Spleen (tissue), 11 donors: ENCODE measurements at regions not wholly inside any gene's neighbourhood (a gene's known extent, or its start where the extent isn't known, plus 50 kb on each side); places are given as distances from the start of the nearest gene placed in this dataset.

Experiments
- DNase-seq: peaks from one replicate; pipeline ENCODE4 v3.0.0-alpha.2; 2020
- H3K27ac ChIP-seq, 8 donors: fragments of 200-600 bp; sonication (generic) in 7 of 8; 1 replicate in 4 of 8; 2 replicates in 4 of 8; pipeline versions ENCODE4 v1.5.0 to v1.8.0; 2016 to 2021; ENCODE audit warnings: inconsistent platforms in 4 of 8, mild to moderate bottlenecking in 4 of 8, moderate library complexity in 1 of 8
- H3K27me3 ChIP-seq, 7 donors: fragments of 200-600 bp; sonication (generic) in 6 of 7; replicated peaks in 1 of 7; 1 replicate in 4 of 7; 2 replicates in 3 of 7; pipeline versions ENCODE4 v1.5.0 to v1.8.0; 2016 to 2021; ENCODE audit warnings: inconsistent platforms in 3 of 7, mild to moderate bottlenecking in 1 of 7
- H3K36me3 ChIP-seq, 6 donors: fragments of 200-600 bp; sonication (generic) in 5 of 6; 1 replicate in 4 of 6; 2 replicates in 2 of 6; pipeline versions ENCODE4 v1.5.0 to v1.8.0; 2016 to 2021; ENCODE audit warnings: inconsistent platforms in 2 of 6
- H3K4me1 ChIP-seq, 6 donors: fragments of 200-600 bp; sonication (generic) in 5 of 6; 1 replicate in 3 of 6; 2 replicates in 3 of 6; pipeline versions ENCODE4 v1.5.0 to v1.8.0; 2016 to 2021; ENCODE audit warnings: inconsistent platforms in 3 of 6
- H3K4me3 ChIP-seq, 8 donors: fragments of 200-600 bp; sonication (generic) in 7 of 8; 1 replicate in 4 of 8; 2 replicates in 4 of 8; pipeline versions ENCODE4 v1.5.0 to v1.8.0; 2016 to 2021; ENCODE audit warnings: inconsistent platforms in 4 of 8, mild to moderate bottlenecking in 4 of 8, moderate library complexity in 2 of 8
- H3K9me3 ChIP-seq, 8 donors: fragments of 200-600 bp; sonication (generic) in 7 of 8; 1 replicate in 4 of 8; 2 replicates in 4 of 8; pipeline versions ENCODE4 v1.5.0 to v1.8.0; 2016 to 2021; ENCODE audit warnings: inconsistent platforms in 4 of 8
- CTCF ChIP-seq, 11 experiments: fragments of 200-600 bp in 7 of 11; fragments of 450-650 bp in 4 of 11; sonication (generic) in 4 of 11; IDR thresholded peaks in 8 of 11; conservative IDR thresholded peaks in 3 of 11; 1 replicate in 7 of 11; 2 replicates in 4 of 11; pipeline versions ENCODE4 v1.4.0 to v1.8.0; 2016 to 2021; ENCODE audit warnings: antibody characterized with exemption in 11 of 11, inconsistent platforms in 4 of 11, mild to moderate bottlenecking in 1 of 11
- POLR2A ChIP-seq, 3 donors: fragments of 450-650 bp; IDR thresholded peaks; one replicate each; pipeline ENCODE4 v1.5.1; 2017; ENCODE audit warnings: antibody characterized with exemption in 3 of 3, mild to moderate bottlenecking in 1 of 3
- POLR2AphosphoS5 ChIP-seq, 3 donors: sonication (generic); formaldehyde crosslinking; IDR thresholded peaks; one replicate each; pipeline ENCODE4 v1.5.1; 2017; ENCODE audit warnings: antibody characterized with exemption in 3 of 3
- WGBS, 5 donors: extraction: QIAGEN DNeasy Blood & Tissue Kit in 3 of 5; methylation state at CpG; one replicate each; pipeline versions ENCODE4 v1.1.5 to v1.1.7; 2013 to 2018; 5-methylcytosine and 5-hydroxymethylcytosine counted together
- intact Hi-C: fragments of 100-400 bp; cut with DNase I; formaldehyde crosslinking; loops from one replicate; pipeline ENCODE4 v1.15.0; 2023; ENCODE audit warnings: low total_unique reads
- donor health status: healthy with polysubstance abuse.
- donor health status: DM: no; HTN: no; CAD: no; lungs with moderate emphysema.
- donor health status: DM: no; HTN: no; CAD: no.
- donor health status: Bipolar disorder and iron deficiency.
- donor health status: healthy.
- donor health status: DM: no; HTN: no; CAD: no.
- donor health status: DM: yes; HTN: yes; CAD: no.

DNA sequence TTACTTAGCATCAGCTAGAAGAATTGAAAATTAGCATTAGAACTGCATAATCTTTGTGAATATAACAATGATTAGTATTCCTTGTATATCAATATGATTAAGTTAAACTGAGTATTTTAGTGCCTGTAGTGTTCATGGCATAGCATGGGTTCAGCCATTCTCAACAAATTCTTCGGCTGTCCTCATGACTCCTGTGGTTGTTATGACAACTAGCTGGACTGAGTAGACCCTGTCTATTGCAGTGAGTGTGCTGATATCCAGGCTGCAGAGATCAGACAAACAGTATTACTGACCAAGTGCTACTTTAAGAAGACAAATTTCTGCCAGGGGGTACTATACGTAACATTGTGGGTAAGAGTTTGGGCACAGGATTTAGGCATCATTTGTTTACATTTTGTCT lies 125.9 kb downstream of the NUDT12 start:
- DNase-seq, result no peak
- H3K27ac ChIP-seq, result no peak overlapping the region
- peaks cover 0 to 38% (median 27%) of the 10 kb centered on the region in 8 donors for H3K9me3 ChIP-seq
- H3K4me1 ChIP-seq, result no peaks in the 10 kb centered on the region
- WGBS, 5 donors, result 75 to 97% (median 93%) methylated on average over 2 of the region's 2 CpGs
- intact Hi-C loops, result no loop called here
- H3K27me3 ChIP-seq, result no peaks in the 10 kb centered on the region
- no peak for TF ChIP-seq POLR2AphosphoS5 (IDR thresholded peaks at IDR 0.05)
- TF ChIP-seq POLR2A (IDR thresholded peaks at IDR 0.05), result no peak
- TF ChIP-seq CTCF (IDR thresholded peaks at IDR 0.05 in 8 of 11, conservative IDR thresholded peaks at IDR 0.05 in 3 of 11), result no peak
- H3K4me3 ChIP-seq, result no peak overlapping the region
- no peaks in the 10 kb centered on the region for H3K36me3 ChIP-seq

DNA sequence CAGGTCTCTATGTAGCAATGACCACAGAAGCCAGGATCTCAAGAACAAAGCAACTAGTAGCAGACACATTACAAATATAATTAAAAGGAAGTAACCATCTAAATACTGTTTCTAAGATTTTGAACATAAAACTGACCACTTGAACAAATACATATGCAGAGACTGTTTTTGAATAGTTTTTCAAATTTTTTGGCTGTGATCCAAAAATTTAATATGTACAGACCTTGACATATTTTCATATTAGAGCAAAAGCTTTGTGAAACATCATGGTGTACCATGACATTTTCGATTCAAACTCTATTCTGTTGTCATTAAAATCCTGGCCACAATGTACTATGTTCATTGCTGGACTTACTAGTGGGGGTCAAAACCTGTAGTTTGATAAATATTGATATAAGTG lies 126.5 kb downstream of the NUDT12 start:
- peaks cover 0 to 37% (median 27%) of the 10 kb centered on the region in 8 donors for H3K9me3 ChIP-seq
- no peak overlapping the region for H3K27ac ChIP-seq
- no peak overlapping the region for H3K4me3 ChIP-seq
- H3K27me3 ChIP-seq, result no peaks in the 10 kb centered on the region
- H3K36me3 ChIP-seq, result no peaks in the 10 kb centered on the region
- DNase-seq, result no peak
- TF ChIP-seq CTCF (IDR thresholded peaks at IDR 0.05 in 8 of 11, conservative IDR thresholded peaks at IDR 0.05 in 3 of 11) (no peak), POLR2A (IDR thresholded peaks at IDR 0.05) (no peak), POLR2AphosphoS5 (IDR thresholded peaks at IDR 0.05) (no peak)
- H3K4me1 ChIP-seq, result no peaks in the 10 kb centered on the region
- WGBS, 5 donors, result 60 to 74% (median 73%) methylated on average over 1 of the region's 1 CpG
- intact Hi-C loops, result no loop called here

- no peak for TF ChIP-seq POLR2A (IDR thresholded peaks at IDR 0.05)
- Histone ChIP-seq H3K4me1 (no peaks in the 10 kb centered on the region), H3K36me3 (no peaks in the 10 kb centered on the region), H3K27me3 (no peaks in the 10 kb centered on the region), H3K9me3 (peaks cover 0 to 29% (median 21%) of the 10 kb centered on the region in 8 donors), H3K4me3 (no peak overlapping the region), H3K27ac (no peak overlapping the region)
- intact Hi-C loops, result no loop called here
- WGBS, 5 donors, result 58 to 74% (median 59%) methylated on average over 4 of the region's 4 CpGs
- DNase-seq, result no peak
Measured at GRCh38 chr5:103435136-103435889, 127.3 kb downstream of the NUDT12 start.

DNA sequence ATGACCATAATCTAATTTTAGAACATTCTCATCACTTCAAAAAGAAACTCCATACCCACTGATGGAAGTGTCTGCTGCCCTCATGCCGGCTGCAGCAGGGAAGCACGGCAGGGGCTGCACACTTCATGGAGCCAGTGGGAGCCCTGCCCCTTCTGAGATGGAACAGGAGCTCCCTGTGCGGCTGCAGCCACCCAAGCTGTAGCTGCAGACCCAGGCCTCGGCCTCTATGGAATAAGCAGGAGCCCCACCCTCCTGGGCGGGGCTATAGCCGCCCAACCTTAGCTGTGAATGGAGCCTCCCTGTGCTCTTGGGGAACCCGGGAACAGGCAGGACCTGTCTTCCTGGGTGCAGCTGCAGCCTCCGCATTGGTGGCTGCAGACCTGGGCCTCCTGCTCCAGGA lies 128.5 kb downstream of the NUDT12 start:
- WGBS, 5 donors, result 89 to 95% (median 91%) methylated on average over 8 of the region's 8 CpGs
- DNase-seq, result peak; percentile 66
- Histone ChIP-seq H3K4me1 (no peaks in the 10 kb centered on the region), H3K36me3 (no peaks in the 10 kb centered on the region), H3K9me3 (peaks cover 0 to 16% (median 8%) of the 10 kb centered on the region in 8 donors), H3K27ac (no peak overlapping the region), H3K4me3 (no peak overlapping the region), H3K27me3 (no peaks in the 10 kb centered on the region)
- TF ChIP-seq CTCF (IDR thresholded peaks at IDR 0.05 in 8 of 11, conservative IDR thresholded peaks at IDR 0.05 in 3 of 11), result no peak
- no peak for TF ChIP-seq POLR2A (IDR thresholded peaks at IDR 0.05)
- no peak for TF ChIP-seq POLR2AphosphoS5 (IDR thresholded peaks at IDR 0.05)
- intact Hi-C loops, result no loop called here
